NCI-H2081 treated with DMSO at 0.1 percent for 48 hours (cell line): ENCODE measurements at regions not wholly inside any gene's neighbourhood (a gene's known extent, or its start where the extent isn't known, plus 50 kb on each side); places are given as distances from the start of the nearest gene placed in this dataset.
"Not testable (repeated sequence)": the region's sequence is repeated elsewhere in the genome, so short reads cannot be mapped to it uniquely, and the experiment has no call there.

Experiments used
- DNase-seq: peaks from one replicate; lab custom pipeline; 2025; lab: John Stamatoyannopoulos, UW

- DNase-seq, result no peak
Measured at GRCh38 chr21:25240974-25241373, 366.3 kb downstream of the MRPL39 start.

- DNase-seq, result no peak
Measured at GRCh38 chr21:25234857-25235801, 372.2 kb downstream of the MRPL39 start.

- no peak for DNase-seq
Measured at GRCh38 chr21:25220954-25221353, 386.3 kb downstream of the MRPL39 start.

- DNase-seq, result no peak
Measured at GRCh38 chr21:25220169-25220568, 387.1 kb downstream of the MRPL39 start.

GRCh38 chr21:25215698-25216384 is 391.4 kb downstream of the MRPL39 start:
- no peak for DNase-seq

GRCh38 chr21:25214676-25215075 is 392.6 kb downstream of the MRPL39 start:
- DNase-seq, result no peak

GRCh38 chr21:25199944-25200343 is 407.3 kb downstream of the MRPL39 start:
- DNase-seq, result no peak

- no peak for DNase-seq
Measured at GRCh38 chr21:25191141-25191540, 416.1 kb downstream of the MRPL39 start.

- no peak for DNase-seq
Measured at GRCh38 chr21:25189497-25189896, 417.8 kb downstream of the MRPL39 start.

- no peak for DNase-seq
Measured at GRCh38 chr21:25188677-25189079, 418.6 kb downstream of the MRPL39 start.

GRCh38 chr21:25186273-25186672 is 421.0 kb downstream of the MRPL39 start:
- no peak for DNase-seq

- DNase-seq, result no peak
Measured at GRCh38 chr21:25183577-25183976, 423.7 kb downstream of the MRPL39 start.

GRCh38 chr21:25181690-25182089 is 425.6 kb downstream of the MRPL39 start:
- DNase-seq, result not testable (repeated sequence)

- DNase-seq, result no peak
Measured at GRCh38 chr21:25179116-25179515, 428.2 kb downstream of the MRPL39 start.

- DNase-seq, result no peak
Measured at GRCh38 chr21:25176637-25177412, 430.5 kb downstream of the MRPL39 start.

- DNase-seq, result no peak
Measured at GRCh38 chr21:25175938-25176337, 431.3 kb downstream of the MRPL39 start.

GRCh38 chr21:25171438-25171837 is 435.8 kb downstream of the MRPL39 start:
- no peak for DNase-seq

- DNase-seq, result no peak
Measured at GRCh38 chr21:25170681-25171080, 436.6 kb downstream of the MRPL39 start.

GRCh38 chr21:25169370-25169769 is 437.9 kb downstream of the MRPL39 start:
- DNase-seq, result no peak

GRCh38 chr21:25166904-25167303 is 440.4 kb downstream of the MRPL39 start:
- not testable (repeated sequence) for DNase-seq

GRCh38 chr21:25161571-25161970 is 445.7 kb downstream of the MRPL39 start:
- DNase-seq, result no peak

GRCh38 chr21:25155020-25155419 is 452.3 kb downstream of the MRPL39 start:
- not testable (repeated sequence) for DNase-seq
